ENCODE measurements at regions not wholly inside any gene's neighbourhood (a gene's known extent, or its start where the extent isn't known, plus 50 kb on each side); places are given as distances from the start of the nearest gene placed in this dataset.

- Mint-ChIP-seq H3K4me3 (no peak overlapping the region), H3K9me3 (peaks cover 3% of the 10 kb centered on the region), H3K27ac (no peak overlapping the region), H3K4me1 (no peaks in the 10 kb centered on the region), H3K36me3 (ENCODE audit: low read depth) (no peaks in the 10 kb centered on the region), H3K27me3 (ENCODE audit: low read depth) (no peaks in the 10 kb centered on the region)
- TF ChIP-seq CTCF (IDR thresholded peaks at IDR 0.05; ENCODE audit: unreplicated experiment in 3 of 3) = no peak
Observed at GRCh38 chr7:32175099-32175498, 104.9 kb upstream of the PDE1C start.

GRCh38 chr7:32171248-32171647, 101.0 kb upstream of the PDE1C start:
- no peak for TF ChIP-seq CTCF (IDR thresholded peaks at IDR 0.05; ENCODE audit: unreplicated experiment in 3 of 3)
- no peaks in the 10 kb centered on the region for H3K4me1 Mint-ChIP-seq
- H3K36me3 Mint-ChIP-seq (ENCODE audit: low read depth) = no peaks in the 10 kb centered on the region
- H3K27ac Mint-ChIP-seq = no peak overlapping the region
- no peak overlapping the region for H3K4me3 Mint-ChIP-seq
- peaks cover 3% of the 10 kb centered on the region for H3K9me3 Mint-ChIP-seq
- H3K27me3 Mint-ChIP-seq (ENCODE audit: low read depth) = peaks cover 7% of the 10 kb centered on the region

GRCh38 chr7:32170838-32171237, 100.6 kb upstream of the PDE1C start:
- no peak overlapping the region for H3K4me3 Mint-ChIP-seq
- no peaks in the 10 kb centered on the region for H3K36me3 Mint-ChIP-seq (ENCODE audit: low read depth)
- no peak overlapping the region for H3K27ac Mint-ChIP-seq
- H3K4me1 Mint-ChIP-seq = no peaks in the 10 kb centered on the region
- H3K27me3 Mint-ChIP-seq (ENCODE audit: low read depth) = peaks cover 9% of the 10 kb centered on the region
- no peak for TF ChIP-seq CTCF (IDR thresholded peaks at IDR 0.05; ENCODE audit: unreplicated experiment in 3 of 3)
- H3K9me3 Mint-ChIP-seq = peaks cover 3% of the 10 kb centered on the region

- Mint-ChIP-seq H3K36me3 (ENCODE audit: low read depth) (no peaks in the 10 kb centered on the region), H3K27me3 (ENCODE audit: low read depth) (peaks cover 12% of the 10 kb centered on the region), H3K27ac (no peak overlapping the region), H3K9me3 (peaks cover 3% of the 10 kb centered on the region), H3K4me3 (no peak overlapping the region), H3K4me1 (no peaks in the 10 kb centered on the region)
- TF ChIP-seq CTCF (IDR thresholded peaks at IDR 0.05; ENCODE audit: unreplicated experiment in 3 of 3) = no peak
Observed at GRCh38 chr7:32169228-32169627, 99.0 kb upstream of the PDE1C start.

GRCh38 chr7:32167815-32168214, 97.6 kb upstream of the PDE1C start:
- Mint-ChIP-seq H3K36me3 (ENCODE audit: low read depth) (no peaks in the 10 kb centered on the region), H3K27ac (no peak overlapping the region), H3K4me1 (peaks cover 4% of the 10 kb centered on the region), H3K4me3 (no peak overlapping the region), H3K27me3 (ENCODE audit: low read depth) (peaks cover 12% of the 10 kb centered on the region), H3K9me3 (peaks cover 3% of the 10 kb centered on the region)
- no peak for TF ChIP-seq CTCF (IDR thresholded peaks at IDR 0.05; ENCODE audit: unreplicated experiment in 3 of 3)

- peaks cover 12% of the 10 kb centered on the region for H3K27me3 Mint-ChIP-seq (ENCODE audit: low read depth)
- no peak overlapping the region for H3K27ac Mint-ChIP-seq
- H3K4me3 Mint-ChIP-seq = no peak overlapping the region
- H3K36me3 Mint-ChIP-seq (ENCODE audit: low read depth) = no peaks in the 10 kb centered on the region
- peaks cover 4% of the 10 kb centered on the region for H3K4me1 Mint-ChIP-seq
- no peak for TF ChIP-seq CTCF (IDR thresholded peaks at IDR 0.05; ENCODE audit: unreplicated experiment in 3 of 3)
- H3K9me3 Mint-ChIP-seq = peaks cover 3% of the 10 kb centered on the region
Observed at GRCh38 chr7:32167256-32167655, 97.0 kb upstream of the PDE1C start.

Measured in nephron (organoid).